GM21360 (cell line): ENCODE measurements at regions not wholly inside any gene's neighbourhood (a gene's known extent, or its start where the extent isn't known, plus 50 kb on each side); places are given as distances from the start of the nearest gene placed in this dataset.
"Not testable (repeated sequence)": the region's sequence is repeated elsewhere in the genome, so short reads cannot be mapped to it uniquely, and the experiment has no call there.

ENCODE experiments used
- ATAC-seq: cut with Tn5 transposase; IDR thresholded peaks from one replicate; pipeline ENCODE4 v1.9.1; 2021; ENCODE audit warnings: mild to moderate bottlenecking, moderate library complexity; ENCODE audit not compliant: unreplicated experiment

DNA sequence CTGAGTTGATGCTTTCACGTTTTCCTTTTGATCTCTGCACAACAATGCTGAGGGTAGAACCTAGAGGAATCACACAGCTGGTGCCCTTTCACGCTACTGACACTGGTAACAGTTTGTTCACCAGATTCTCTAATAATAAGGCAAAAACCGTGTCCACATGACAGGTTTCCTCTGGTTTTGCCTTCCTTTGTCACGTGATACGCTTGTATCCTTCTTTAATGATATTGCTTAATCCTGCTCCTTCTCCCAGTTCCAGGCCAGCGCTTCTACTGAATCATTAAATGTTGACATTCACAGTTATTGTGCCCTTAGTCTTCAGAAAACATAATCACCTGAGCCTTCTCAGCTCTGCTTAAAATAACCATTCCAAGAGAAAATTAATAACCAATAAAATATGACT lies 978.2 kb upstream of the NCAM2 start:
- no peak for ATAC-seq

GRCh38 chr21:20023193-20023592 lies 975.0 kb upstream of the NCAM2 start:
- ATAC-seq: no peak

DNA sequence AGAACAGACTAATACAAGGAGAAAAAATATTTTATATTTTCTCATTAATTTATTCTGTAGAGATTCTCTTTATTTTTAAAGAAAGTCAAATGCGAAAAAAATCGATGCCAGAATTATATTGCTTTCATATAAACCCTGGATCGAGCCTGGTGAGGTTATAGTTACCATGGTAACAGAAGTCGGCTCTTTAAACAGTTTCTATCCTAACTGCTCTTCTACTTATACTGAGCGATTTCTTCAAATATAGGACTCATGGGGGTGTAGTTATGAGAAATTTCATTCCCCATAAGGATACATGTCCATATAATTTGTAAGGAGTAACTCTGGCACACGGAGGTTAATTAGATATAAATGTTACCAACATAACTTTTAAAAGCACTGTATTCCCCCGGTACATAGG lies 973.5 kb upstream of the NCAM2 start:
- ATAC-seq: no peak

DNA sequence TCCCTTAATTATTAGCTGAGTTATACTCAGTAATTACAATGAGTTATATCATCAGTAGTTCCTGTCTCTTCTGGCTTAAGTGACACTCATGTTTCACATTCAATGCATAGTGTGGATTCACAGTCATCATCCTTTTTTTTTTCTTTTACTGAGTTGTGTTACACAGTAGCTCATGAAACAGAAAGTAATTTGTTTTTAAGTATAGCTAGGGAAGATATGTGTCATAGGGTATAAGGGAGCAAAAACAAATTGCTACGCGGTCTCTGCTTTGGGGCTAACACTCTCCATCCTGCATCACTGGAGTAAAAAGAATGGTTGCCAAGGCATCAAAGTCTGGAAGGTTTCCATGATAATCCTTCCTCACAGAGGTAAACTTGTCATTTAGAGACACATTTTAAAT lies 971.7 kb upstream of the NCAM2 start:
- no peak for ATAC-seq

GRCh38 chr21:20030390-20030789 lies 967.8 kb upstream of the NCAM2 start:
- no peak for ATAC-seq

DNA sequence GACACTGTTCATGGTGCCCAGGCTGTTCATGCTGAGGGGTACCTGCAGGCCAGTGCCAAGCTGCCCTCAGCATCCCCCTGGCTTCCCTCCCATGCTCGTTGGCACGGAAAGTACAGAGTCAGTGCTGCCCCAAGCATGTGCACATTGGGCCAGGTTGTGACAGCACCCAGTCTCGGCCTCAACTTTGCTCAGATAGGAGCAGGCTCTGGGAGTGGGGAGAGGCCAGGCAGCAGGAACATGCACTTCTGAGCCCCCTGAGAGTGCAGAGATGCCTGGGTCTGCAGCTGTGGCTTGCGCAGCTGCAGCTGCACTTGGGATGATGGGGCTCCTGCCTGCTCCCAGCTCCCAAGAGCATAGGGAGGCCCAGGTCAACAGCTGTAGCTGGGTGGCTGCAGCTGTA lies 966.4 kb upstream of the NCAM2 start:
- ATAC-seq: no peak

- ATAC-seq: no peak
Measured at GRCh38 chr21:20040768-20041167, 957.4 kb upstream of the NCAM2 start.

- ATAC-seq: no peak
Measured at GRCh38 chr21:20045197-20045596, 953.0 kb upstream of the NCAM2 start.

DNA sequence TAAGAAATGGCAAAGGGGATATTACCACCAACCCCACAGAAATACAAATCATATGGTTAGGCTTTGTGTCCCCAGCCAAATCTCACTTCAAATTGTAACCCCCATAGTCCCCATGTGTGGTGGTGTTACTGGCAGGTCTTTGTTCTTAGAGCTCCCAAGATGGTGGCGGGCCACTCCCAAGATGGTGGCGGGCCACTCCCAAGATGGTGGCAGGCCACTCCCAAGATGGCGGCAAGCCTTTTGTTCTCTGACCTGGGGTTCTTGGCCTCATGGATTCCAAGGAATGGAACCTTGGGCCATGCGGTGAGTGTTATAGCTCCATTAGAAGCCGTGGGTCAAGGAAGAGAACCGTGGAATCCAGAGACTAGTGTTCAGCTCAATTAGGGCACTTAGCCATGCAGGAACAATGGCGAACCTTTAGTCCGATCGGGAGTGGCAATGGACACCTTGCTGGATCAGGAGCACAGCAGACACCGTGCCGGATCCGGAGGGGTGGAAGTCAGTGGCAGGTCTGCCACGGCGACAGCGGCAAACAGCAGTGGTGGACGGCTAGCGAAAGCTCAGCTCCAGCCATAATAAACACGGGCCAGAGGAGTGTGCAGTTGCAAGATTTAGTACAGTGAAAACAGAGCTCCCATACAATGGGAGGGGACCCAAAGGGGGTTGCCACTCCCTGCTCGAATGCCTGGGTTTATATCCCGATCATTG lies 949.9 kb upstream of the NCAM2 start:
- not testable (repeated sequence) for ATAC-seq

- no peak for ATAC-seq
Measured at GRCh38 chr21:20083336-20083735, 914.9 kb upstream of the NCAM2 start.

- no peak for ATAC-seq
Measured at GRCh38 chr21:20083925-20084324, 914.3 kb upstream of the NCAM2 start.

GRCh38 chr21:20086508-20086907 lies 911.7 kb upstream of the NCAM2 start:
- no peak for ATAC-seq

DNA sequence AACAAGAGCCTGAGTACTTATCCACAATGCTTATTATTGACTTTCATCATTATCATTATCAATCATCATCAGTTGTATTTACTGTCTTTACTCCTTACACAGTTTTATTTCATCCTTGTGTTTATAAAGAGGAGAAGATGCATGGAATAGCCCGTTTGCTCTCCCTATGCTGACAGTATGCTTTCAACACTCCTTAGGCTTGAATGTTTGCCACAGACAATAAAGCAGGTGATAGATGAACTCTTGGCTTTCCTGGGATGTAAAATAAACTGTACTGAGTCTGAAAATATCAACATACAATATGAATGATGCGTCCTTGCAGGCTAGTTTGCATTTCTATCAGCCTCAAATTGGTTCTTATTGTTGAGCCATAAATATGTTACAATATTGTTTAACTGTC lies 891.8 kb upstream of the NCAM2 start:
- no peak for ATAC-seq

DNA sequence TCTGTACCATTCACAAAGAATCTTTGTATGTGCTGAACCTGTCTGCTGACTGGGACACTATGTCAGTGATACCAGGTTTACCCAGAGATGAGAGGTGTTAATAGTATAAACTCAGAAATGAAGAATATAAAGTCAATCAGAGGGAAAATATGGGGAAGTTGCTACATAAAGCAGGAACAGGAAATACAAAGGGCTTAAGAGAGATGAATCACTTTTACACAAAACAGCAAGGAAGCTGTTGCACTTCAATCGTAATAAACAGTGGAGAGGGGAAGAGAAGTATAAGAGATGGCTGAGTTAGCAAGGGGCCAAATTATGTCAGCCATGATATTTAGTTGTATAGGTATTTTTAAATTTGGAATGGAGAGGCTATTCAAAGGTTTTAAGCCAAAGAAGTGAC lies 890.2 kb upstream of the NCAM2 start:
- no peak for ATAC-seq

- ATAC-seq: no peak
Measured at GRCh38 chr21:20108976-20109540, 889.2 kb upstream of the NCAM2 start.

- no peak for ATAC-seq
Measured at GRCh38 chr21:20110368-20110767, 887.8 kb upstream of the NCAM2 start.

GRCh38 chr21:20151741-20152140 lies 846.5 kb upstream of the NCAM2 start:
- no peak for ATAC-seq

- ATAC-seq: no peak
Measured at GRCh38 chr21:20163167-20163566, 835.0 kb upstream of the NCAM2 start.

- ATAC-seq: no peak
Measured at GRCh38 chr21:20167059-20167458, 831.1 kb upstream of the NCAM2 start.

- no peak for ATAC-seq
Measured at GRCh38 chr21:20169812-20170576, 828.2 kb upstream of the NCAM2 start.

GRCh38 chr21:20186186-20186585 lies 812.0 kb upstream of the NCAM2 start:
- no peak for ATAC-seq

DNA sequence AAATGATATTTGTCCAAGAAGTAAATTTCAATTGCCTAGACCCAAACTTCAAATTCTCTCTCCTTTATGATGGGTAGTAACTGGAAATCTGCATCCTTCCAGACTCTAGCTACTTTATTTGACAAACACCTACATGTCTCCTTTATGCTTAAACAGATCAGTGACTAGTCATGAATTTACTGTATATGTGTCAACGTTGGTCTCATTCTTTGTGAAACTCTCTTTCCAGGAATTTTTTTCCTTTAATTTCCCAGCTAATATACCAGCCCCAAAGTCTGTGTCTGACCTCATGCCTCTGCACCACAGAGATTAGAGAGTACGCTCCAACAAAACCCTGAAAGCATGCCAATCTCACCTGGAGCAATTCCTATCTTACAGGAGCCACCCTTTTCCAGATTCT lies 811.2 kb upstream of the NCAM2 start:
- no peak for ATAC-seq
